HL-60 (cell line): ENCODE measurements at regions not wholly inside any gene's neighbourhood (a gene's known extent, or its start where the extent isn't known, plus 50 kb on each side); places are given as distances from the start of the nearest gene placed in this dataset.

Source experiments
- DNase-seq, 2 experiments: peaks; one replicate each; pipeline ENCODE4 v3.0.0-alpha.2; 2010 to 2020; ENCODE audit warnings: low read depth in 1 of 2, low spot score in 1 of 2
- H3K27ac ChIP-seq: fragments of 250-450 bp; sonication (Bioruptor Pico); replicated peaks from 2 replicates; pipeline ENCODE4 v1.5.1; 2020; ENCODE audit warnings: mild to moderate bottlenecking, moderate library complexity
- H3K27me3 ChIP-seq: fragments of 250-450 bp; sonication (Bioruptor Pico); 2 replicates; pipeline ENCODE4 v1.5.1; 2021; ENCODE audit warnings: mild to moderate bottlenecking, moderate library complexity; ENCODE audit not compliant: insufficient read depth, poor library complexity, severe bottlenecking
- H3K4me3 ChIP-seq: replicated peaks from 2 replicates; pipeline ENCODE4 v1.5.1; 2011; ENCODE audit warnings: mild to moderate bottlenecking, control low read depth, low read length; ENCODE audit not compliant: insufficient read depth
- GABPA ChIP-seq: IDR thresholded peaks from 2 replicates; pipeline ENCODE4 v1.6.1; 2012; ENCODE audit warnings: low read depth
- POLR2AphosphoS5 ChIP-seq: IDR thresholded peaks from 2 replicates; pipeline ENCODE4 v1.6.1; 2012; ENCODE audit warnings: low read depth
- SPI1 ChIP-seq: IDR thresholded peaks from 2 replicates; pipeline ENCODE4 v1.6.1; 2012; ENCODE audit warnings: low read depth, mild to moderate bottlenecking, borderline replicate concordance
- TF ChIP-seq, protein P1 (sequence below): IDR thresholded peaks from 2 replicates; pipeline ENCODE4 v1.6.1; 2012; ENCODE audit warnings: low read depth; ENCODE audit not compliant: insufficient replicate concordance
- TF ChIP-seq, protein P2 (sequence below): IDR thresholded peaks from one replicate; pipeline ENCODE4 v1.5.1; 2011; ENCODE audit warnings: low read length, control low read depth, inconsistent platforms; ENCODE audit not compliant: insufficient read depth

DNA sequence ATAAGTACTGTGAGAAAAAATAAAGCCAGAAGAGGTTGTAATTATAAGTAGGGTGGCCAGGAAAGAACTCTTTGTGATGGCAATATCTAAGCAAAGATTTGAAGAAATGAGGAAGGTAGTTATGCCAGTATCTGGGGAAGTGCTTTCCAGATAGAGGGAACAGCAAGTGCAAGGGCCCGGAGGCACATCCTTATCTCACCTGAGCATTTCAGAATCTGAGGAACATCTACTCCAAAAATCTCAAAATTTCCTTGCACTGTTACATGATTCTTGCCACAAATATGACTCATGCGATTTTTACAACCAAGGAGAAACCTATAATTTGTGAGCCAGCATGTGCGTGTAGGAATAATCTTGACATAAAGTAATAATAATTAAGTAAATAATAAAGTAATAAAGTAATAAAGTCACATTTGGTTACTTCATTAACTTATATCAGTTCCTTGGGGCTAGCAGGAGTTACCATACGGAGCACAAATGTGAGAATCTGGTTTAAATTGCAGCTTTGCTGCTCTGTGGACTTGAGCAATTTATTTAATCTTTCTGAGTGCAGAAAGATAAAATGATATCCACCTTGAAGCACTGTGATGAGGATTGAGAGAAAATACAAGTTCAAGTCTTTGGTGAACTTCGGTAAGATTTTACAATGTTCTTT lies 105.1 kb upstream of the SLC34A2 start:
- DNase-seq, result no peak

DNA sequence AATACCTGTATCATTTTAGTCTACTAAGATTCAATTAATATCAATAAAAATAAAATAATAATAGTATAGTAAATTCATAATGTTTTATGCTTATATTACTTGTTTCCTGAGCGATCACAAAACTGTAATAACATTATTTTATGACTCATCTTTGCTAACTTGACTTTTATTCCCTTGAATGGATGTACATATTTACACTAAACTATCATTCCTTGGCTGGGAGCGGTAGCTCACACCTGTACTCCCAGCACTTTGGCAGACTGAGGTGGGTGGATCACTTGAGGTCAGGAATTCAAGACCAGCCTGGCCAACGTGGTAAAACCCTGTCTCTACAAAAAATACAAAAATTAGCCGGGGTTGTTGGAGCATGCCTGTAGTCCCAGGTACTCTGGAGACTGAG lies 104.0 kb upstream of the SLC34A2 start:
- no peak overlapping the region for H3K4me3 ChIP-seq
- no peaks in the 10 kb centered on the region for H3K27me3 ChIP-seq
- DNase-seq, result no peak
- H3K27ac ChIP-seq, result no peak overlapping the region
- TF ChIP-seq SPI1 (no peak), POLR2AphosphoS5 (no peak), GABPA (no peak)
- TF ChIP-seq, protein P1, sequence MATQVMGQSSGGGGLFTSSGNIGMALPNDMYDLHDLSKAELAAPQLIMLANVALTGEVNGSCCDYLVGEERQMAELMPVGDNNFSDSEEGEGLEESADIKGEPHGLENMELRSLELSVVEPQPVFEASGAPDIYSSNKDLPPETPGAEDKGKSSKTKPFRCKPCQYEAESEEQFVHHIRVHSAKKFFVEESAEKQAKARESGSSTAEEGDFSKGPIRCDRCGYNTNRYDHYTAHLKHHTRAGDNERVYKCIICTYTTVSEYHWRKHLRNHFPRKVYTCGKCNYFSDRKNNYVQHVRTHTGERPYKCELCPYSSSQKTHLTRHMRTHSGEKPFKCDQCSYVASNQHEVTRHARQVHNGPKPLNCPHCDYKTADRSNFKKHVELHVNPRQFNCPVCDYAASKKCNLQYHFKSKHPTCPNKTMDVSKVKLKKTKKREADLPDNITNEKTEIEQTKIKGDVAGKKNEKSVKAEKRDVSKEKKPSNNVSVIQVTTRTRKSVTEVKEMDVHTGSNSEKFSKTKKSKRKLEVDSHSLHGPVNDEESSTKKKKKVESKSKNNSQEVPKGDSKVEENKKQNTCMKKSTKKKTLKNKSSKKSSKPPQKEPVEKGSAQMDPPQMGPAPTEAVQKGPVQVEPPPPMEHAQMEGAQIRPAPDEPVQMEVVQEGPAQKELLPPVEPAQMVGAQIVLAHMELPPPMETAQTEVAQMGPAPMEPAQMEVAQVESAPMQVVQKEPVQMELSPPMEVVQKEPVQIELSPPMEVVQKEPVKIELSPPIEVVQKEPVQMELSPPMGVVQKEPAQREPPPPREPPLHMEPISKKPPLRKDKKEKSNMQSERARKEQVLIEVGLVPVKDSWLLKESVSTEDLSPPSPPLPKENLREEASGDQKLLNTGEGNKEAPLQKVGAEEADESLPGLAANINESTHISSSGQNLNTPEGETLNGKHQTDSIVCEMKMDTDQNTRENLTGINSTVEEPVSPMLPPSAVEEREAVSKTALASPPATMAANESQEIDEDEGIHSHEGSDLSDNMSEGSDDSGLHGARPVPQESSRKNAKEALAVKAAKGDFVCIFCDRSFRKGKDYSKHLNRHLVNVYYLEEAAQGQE, result no peak
- TF ChIP-seq, protein P2, sequence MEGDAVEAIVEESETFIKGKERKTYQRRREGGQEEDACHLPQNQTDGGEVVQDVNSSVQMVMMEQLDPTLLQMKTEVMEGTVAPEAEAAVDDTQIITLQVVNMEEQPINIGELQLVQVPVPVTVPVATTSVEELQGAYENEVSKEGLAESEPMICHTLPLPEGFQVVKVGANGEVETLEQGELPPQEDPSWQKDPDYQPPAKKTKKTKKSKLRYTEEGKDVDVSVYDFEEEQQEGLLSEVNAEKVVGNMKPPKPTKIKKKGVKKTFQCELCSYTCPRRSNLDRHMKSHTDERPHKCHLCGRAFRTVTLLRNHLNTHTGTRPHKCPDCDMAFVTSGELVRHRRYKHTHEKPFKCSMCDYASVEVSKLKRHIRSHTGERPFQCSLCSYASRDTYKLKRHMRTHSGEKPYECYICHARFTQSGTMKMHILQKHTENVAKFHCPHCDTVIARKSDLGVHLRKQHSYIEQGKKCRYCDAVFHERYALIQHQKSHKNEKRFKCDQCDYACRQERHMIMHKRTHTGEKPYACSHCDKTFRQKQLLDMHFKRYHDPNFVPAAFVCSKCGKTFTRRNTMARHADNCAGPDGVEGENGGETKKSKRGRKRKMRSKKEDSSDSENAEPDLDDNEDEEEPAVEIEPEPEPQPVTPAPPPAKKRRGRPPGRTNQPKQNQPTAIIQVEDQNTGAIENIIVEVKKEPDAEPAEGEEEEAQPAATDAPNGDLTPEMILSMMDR, result no peak

More for the DNA sequence above, 105.1 kb upstream of the SLC34A2 start:
- Histone ChIP-seq H3K27ac (no peak overlapping the region), H3K4me3 (no peak overlapping the region), H3K27me3 (no peaks in the 10 kb centered on the region)
- TF ChIP-seq, protein P2, result no peak
- TF ChIP-seq, protein P1, result no peak
- no peak for TF ChIP-seq POLR2AphosphoS5
- TF ChIP-seq GABPA, result no peak
- no peak for TF ChIP-seq SPI1

DNA sequence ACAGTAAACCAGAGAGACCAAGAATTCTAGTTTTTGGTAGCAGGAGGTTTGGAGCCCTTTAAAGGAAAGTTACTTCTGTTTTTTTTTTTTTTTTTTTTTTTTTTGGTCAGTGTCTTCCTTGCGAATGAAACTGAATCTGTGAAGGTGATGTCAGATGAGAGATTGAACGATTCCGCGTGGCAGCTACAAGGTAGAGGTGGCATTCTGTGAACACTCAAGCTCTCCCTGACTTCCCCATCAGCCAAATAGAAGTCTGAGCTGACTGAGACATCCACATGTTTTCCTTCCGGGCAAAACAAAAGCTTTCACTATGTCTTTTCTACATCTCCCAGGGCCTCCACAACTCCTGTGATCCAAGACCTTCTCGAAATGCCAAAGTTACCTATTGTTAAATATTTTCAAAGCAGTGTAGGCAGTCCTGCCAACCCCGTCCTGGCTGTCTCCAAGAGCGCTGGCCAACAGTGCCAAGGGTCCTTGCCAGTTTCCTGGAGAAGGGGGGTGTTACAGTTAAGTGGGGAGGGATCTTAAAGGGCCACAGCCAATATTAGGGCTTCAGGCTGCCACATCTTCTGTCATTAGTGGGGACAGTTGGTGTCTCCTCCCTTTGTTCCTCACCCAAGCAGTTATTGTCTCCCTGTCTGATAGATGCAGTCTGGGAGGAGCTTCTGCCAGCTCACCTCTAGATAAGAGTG lies 102.9 kb upstream of the SLC34A2 start:
- H3K4me3 ChIP-seq, result no peak overlapping the region
- DNase-seq, result no peak
- TF ChIP-seq GABPA, result no peak
- no peak overlapping the region for H3K27ac ChIP-seq
- H3K27me3 ChIP-seq, result no peaks in the 10 kb centered on the region

DNA sequence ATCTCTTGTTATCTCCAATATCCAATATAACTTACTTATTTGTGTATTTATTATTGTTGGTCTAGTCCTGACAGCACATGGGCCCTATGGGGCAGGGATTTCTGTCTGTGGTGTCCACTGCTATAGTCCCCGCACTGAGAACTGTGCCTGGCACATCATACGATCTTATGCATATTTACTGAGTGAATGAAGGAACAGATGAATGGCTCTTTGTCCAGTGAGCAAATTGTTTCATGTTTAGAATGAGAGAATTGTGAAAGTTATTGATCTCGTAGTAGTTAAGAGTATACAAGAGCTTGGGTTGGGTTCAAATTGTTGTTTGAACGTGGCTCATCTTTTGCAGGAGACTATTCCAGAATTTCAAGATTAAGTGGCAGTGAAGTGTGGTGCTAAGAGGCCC lies 96.1 kb upstream of the SLC34A2 start:
- no peak overlapping the region for H3K4me3 ChIP-seq
- no peak for TF ChIP-seq GABPA
- TF ChIP-seq, protein P1, result no peak
- no peak for TF ChIP-seq POLR2AphosphoS5
- TF ChIP-seq, protein P2, result no peak
- no peak for TF ChIP-seq SPI1
- DNase-seq, result no peak
- no peaks in the 10 kb centered on the region for H3K27me3 ChIP-seq
- H3K27ac ChIP-seq, result no peak overlapping the region
